ENCODE measurements at regions not wholly inside any gene's neighbourhood (a gene's known extent, or its start where the extent isn't known, plus 50 kb on each side); places are given as distances from the start of the nearest gene placed in this dataset.
A peak's percentile ranks its signal among the peaks of the same experiment; 100 is the strongest.

DNA sequence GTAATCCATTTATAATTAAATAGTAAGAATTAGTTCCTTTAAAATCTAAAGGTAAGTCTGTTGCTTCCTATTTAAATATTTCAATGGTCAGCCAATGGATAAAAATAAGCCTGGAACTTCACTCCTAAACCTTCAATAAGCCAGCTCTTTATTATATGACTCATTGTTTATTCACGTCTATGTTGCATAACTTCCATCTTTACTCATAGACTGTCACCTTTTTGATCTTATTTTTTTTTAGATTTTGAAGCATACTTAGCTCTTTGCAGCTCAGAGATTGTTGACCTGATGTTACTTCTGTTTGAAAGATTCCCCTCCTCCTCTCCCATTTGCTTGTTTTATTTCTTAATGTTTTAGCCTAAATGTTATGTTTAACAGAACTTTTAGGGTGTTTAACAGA is 1571.2 kb upstream of the RAG2 start:
- TF ChIP-seq, protein P1, sequence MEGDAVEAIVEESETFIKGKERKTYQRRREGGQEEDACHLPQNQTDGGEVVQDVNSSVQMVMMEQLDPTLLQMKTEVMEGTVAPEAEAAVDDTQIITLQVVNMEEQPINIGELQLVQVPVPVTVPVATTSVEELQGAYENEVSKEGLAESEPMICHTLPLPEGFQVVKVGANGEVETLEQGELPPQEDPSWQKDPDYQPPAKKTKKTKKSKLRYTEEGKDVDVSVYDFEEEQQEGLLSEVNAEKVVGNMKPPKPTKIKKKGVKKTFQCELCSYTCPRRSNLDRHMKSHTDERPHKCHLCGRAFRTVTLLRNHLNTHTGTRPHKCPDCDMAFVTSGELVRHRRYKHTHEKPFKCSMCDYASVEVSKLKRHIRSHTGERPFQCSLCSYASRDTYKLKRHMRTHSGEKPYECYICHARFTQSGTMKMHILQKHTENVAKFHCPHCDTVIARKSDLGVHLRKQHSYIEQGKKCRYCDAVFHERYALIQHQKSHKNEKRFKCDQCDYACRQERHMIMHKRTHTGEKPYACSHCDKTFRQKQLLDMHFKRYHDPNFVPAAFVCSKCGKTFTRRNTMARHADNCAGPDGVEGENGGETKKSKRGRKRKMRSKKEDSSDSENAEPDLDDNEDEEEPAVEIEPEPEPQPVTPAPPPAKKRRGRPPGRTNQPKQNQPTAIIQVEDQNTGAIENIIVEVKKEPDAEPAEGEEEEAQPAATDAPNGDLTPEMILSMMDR (IDR thresholded peaks at IDR 0.05): no peak
- no peak for TF ChIP-seq JUN (IDR thresholded peaks at IDR 0.05)
- no peak; a peak in 1 of 4 replicates for TF ChIP-seq CEBPB (IDR thresholded peaks at IDR 0.05)
- TF ChIP-seq TP53 (CRISPR knock-in tag; IDR thresholded peaks at IDR 0.05): no peak
- TF ChIP-seq POLR2A (IDR thresholded peaks at IDR 0.05; ENCODE audit: low read length): no peak
- peak; percentile 41 for TF ChIP-seq FOSL2 (IDR thresholded peaks at IDR 0.05)
- peak; percentile 47; the same call in 1 of the 2 replicates for TF ChIP-seq FOSL2 (CRISPR knock-in tag; IDR thresholded peaks at IDR 0.05)
- TF ChIP-seq RFX5 (IDR thresholded peaks at IDR 0.05): no peak
- no peak for TF ChIP-seq RAD21 (conservative IDR thresholded peaks at IDR 0.05 in 1 of 2, IDR thresholded peaks at IDR 0.05 in 1 of 2)
- TF ChIP-seq CHD4 (IDR thresholded peaks at IDR 0.05; ENCODE audit: borderline replicate concordance): no peak
- TF ChIP-seq EP300 (IDR thresholded peaks at IDR 0.05): no peak
